ENCODE measurements at regions not wholly inside any gene's neighbourhood (a gene's known extent, or its start where the extent isn't known, plus 50 kb on each side); places are given as distances from the start of the nearest gene placed in this dataset.

DNA sequence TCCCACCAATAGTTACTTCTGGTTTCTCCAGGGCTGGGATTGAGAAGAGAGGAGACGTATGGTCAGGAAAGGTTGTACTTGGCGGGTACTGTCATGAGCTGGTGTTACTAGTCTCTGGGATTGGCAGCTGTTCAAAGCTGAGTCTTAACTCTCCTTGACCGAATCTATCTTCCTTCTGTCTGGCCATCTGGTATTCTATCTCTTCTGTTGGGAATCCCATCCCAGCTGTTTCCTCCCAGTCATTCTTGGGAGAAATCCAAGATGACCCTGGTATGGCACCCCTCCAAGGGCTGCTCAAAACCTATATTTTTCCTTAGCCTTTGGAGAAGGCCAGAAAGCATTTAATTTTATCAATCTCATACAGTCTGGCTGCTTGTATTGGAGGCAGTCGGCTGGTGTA lies 287.0 kb upstream of the CHD6 start:
- H3K27me3 ChIP-seq (ENCODE audit: insufficient read depth), result no peaks in the 10 kb centered on the region
- Mint-ChIP-seq H3K27me3 (ENCODE audit: insufficient read depth, low read depth, poor library complexity) (no peaks in the 10 kb centered on the region), H3K9me3 (peaks cover 70% of the 10 kb centered on the region), H3K4me3 (no peak overlapping the region), H3K4me1 (no peaks in the 10 kb centered on the region), H3K27ac (no peak overlapping the region), H3K36me3 (ENCODE audit: low read depth) (peaks cover 4% of the 10 kb centered on the region; the same call in 1 of the 3 replicates)
- H3K27ac ChIP-seq (ENCODE audit: low read depth), result no peak overlapping the region
- no peak overlapping the region for H3K4me3 ChIP-seq
- H3K36me3 ChIP-seq (ENCODE audit: insufficient read depth), result no peaks in the 10 kb centered on the region; the same call in 1 of the 2 replicates
- TF ChIP-seq, protein P1, sequence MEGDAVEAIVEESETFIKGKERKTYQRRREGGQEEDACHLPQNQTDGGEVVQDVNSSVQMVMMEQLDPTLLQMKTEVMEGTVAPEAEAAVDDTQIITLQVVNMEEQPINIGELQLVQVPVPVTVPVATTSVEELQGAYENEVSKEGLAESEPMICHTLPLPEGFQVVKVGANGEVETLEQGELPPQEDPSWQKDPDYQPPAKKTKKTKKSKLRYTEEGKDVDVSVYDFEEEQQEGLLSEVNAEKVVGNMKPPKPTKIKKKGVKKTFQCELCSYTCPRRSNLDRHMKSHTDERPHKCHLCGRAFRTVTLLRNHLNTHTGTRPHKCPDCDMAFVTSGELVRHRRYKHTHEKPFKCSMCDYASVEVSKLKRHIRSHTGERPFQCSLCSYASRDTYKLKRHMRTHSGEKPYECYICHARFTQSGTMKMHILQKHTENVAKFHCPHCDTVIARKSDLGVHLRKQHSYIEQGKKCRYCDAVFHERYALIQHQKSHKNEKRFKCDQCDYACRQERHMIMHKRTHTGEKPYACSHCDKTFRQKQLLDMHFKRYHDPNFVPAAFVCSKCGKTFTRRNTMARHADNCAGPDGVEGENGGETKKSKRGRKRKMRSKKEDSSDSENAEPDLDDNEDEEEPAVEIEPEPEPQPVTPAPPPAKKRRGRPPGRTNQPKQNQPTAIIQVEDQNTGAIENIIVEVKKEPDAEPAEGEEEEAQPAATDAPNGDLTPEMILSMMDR (conservative IDR thresholded peaks at IDR 0.05; ENCODE audit: low read depth in 2 of 2), result no peak
- TF ChIP-seq JUNB (IDR thresholded peaks at IDR 0.05; ENCODE audit: unreplicated experiment), result no peak
- no peak for TF ChIP-seq POLR2AphosphoS5 (IDR thresholded peaks at IDR 0.05; ENCODE audit: low read depth)
- no peak for TF ChIP-seq EZH2 (IDR thresholded peaks at IDR 0.05; ENCODE audit: low read depth, unreplicated experiment)
- TF ChIP-seq, protein P2, sequence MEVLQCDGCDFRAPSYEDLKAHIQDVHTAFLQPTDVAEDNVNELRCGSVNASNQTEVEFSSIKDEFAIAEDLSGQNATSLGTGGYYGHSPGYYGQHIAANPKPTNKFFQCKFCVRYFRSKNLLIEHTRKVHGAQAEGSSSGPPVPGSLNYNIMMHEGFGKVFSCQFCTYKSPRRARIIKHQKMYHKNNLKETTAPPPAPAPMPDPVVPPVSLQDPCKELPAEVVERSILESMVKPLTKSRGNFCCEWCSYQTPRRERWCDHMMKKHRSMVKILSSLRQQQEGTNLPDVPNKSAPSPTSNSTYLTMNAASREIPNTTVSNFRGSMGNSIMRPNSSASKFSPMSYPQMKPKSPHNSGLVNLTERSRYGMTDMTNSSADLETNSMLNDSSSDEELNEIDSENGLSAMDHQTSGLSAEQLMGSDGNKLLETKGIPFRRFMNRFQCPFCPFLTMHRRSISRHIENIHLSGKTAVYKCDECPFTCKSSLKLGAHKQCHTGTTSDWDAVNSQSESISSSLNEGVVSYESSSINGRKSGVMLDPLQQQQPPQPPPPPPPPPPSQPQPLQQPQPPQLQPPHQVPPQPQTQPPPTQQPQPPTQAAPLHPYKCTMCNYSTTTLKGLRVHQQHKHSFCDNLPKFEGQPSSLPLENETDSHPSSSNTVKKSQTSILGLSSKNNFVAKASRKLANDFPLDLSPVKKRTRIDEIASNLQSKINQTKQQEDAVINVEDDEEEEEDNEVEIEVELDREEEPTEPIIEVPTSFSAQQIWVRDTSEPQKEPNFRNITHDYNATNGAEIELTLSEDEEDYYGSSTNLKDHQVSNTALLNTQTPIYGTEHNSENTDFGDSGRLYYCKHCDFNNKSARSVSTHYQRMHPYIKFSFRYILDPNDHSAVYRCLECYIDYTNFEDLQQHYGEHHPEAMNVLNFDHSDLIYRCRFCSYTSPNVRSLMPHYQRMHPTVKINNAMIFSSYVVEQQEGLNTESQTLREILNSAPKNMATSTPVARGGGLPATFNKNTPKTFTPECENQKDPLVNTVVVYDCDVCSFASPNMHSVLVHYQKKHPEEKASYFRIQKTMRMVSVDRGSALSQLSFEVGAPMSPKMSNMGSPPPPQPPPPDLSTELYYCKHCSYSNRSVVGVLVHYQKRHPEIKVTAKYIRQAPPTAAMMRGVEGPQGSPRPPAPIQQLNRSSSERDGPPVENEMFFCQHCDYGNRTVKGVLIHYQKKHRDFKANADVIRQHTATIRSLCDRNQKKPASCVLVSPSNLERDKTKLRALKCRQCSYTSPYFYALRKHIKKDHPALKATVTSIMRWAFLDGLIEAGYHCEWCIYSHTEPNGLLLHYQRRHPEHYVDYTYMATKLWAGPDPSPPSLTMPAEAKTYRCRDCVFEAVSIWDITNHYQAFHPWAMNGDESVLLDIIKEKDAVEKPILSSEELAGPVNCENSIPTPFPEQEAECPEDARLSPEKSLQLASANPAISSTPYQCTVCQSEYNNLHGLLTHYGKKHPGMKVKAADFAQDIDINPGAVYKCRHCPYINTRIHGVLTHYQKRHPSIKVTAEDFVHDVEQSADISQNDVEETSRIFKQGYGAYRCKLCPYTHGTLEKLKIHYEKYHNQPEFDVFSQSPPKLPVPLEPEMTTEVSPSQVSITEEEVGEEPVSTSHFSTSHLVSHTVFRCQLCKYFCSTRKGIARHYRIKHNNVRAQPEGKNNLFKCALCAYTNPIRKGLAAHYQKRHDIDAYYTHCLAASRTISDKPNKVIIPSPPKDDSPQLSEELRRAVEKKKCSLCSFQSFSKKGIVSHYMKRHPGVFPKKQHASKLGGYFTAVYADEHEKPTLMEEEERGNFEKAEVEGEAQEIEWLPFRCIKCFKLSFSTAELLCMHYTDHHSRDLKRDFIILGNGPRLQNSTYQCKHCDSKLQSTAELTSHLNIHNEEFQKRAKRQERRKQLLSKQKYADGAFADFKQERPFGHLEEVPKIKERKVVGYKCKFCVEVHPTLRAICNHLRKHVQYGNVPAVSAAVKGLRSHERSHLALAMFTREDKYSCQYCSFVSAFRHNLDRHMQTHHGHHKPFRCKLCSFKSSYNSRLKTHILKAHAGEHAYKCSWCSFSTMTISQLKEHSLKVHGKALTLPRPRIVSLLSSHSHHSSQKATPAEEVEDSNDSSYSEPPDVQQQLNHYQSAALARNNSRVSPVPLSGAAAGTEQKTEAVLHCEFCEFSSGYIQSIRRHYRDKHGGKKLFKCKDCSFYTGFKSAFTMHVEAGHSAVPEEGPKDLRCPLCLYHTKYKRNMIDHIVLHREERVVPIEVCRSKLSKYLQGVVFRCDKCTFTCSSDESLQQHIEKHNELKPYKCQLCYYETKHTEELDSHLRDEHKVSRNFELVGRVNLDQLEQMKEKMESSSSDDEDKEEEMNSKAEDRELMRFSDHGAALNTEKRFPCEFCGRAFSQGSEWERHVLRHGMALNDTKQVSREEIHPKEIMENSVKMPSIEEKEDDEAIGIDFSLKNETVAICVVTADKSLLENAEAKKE (CRISPR knock-in tag; IDR thresholded peaks at IDR 0.05), result no peak
- no peak for TF ChIP-seq EZH2phosphoT487 (IDR thresholded peaks at IDR 0.05; ENCODE audit: unreplicated experiment)
- TF ChIP-seq STAT1 (IDR thresholded peaks at IDR 0.05; ENCODE audit: unreplicated experiment), result no peak
- no peak for TF ChIP-seq ZNF331 (CRISPR knock-in tag; IDR thresholded peaks at IDR 0.05; ENCODE audit: low read depth)
- TF ChIP-seq CREB1 (CRISPR knock-in tag; IDR thresholded peaks at IDR 0.05; ENCODE audit: low read depth), result no peak
- no peaks in the 10 kb centered on the region for H4K20me1 ChIP-seq (replicated peaks; ENCODE audit: insufficient read depth)
- ATAC-seq (no peak), DNase-seq (ENCODE audit: low spot score) (no peak)
- no peaks in the 10 kb centered on the region for H3K79me2 ChIP-seq (replicated peaks; ENCODE audit: insufficient read depth)
- H2AFZ ChIP-seq, result no peak overlapping the region
- no peak overlapping the region for H3K4me2 ChIP-seq
- no peaks in the 10 kb centered on the region for H3F3A ChIP-seq (replicated peaks; ENCODE audit: low read depth)
- H3K4me1 ChIP-seq (ENCODE audit: insufficient read depth), result no peaks in the 10 kb centered on the region
- no peaks in the 10 kb centered on the region for H3K9me2 ChIP-seq (ENCODE audit: insufficient read depth)
